ENCODE measurements at regions not wholly inside any gene's neighbourhood (a gene's known extent, or its start where the extent isn't known, plus 50 kb on each side); places are given as distances from the start of the nearest gene placed in this dataset.

- no TSS peak for BruUV-seq (replicated peaks)
- Histone ChIP-seq H3K4me3 (ENCODE audit: low read depth, low read length) (no peak overlapping the region), H3K4me1 (no peaks in the 10 kb centered on the region), H3K9me3 (no peaks in the 10 kb centered on the region), H3K36me3 (ENCODE audit: control insufficient read depth, insufficient read depth, low read length) (no peaks in the 10 kb centered on the region), H3K27me3 (replicated peaks; ENCODE audit: control insufficient read depth, insufficient read depth, low read length) (no peaks in the 10 kb centered on the region)
- peaks cover 9% of the 10 kb centered on the region for H3K27me3 Mint-ChIP-seq (ENCODE audit: insufficient read depth, unreplicated experiment)
- H3K9me3 Mint-ChIP-seq (ENCODE audit: unreplicated experiment): no peaks in the 10 kb centered on the region
- ChIA-PET CTCF (no interaction called here), POLR2A (no interaction called here)
- DNase-seq: no peak
- no peaks in the 10 kb centered on the region for H3K36me3 Mint-ChIP-seq (ENCODE audit: insufficient read depth, unreplicated experiment)
- intact Hi-C loops (cut with micrococcal nuclease; ENCODE audit: unreplicated experiment): no loop called here
- no peak overlapping the region for H3K4me3 Mint-ChIP-seq (ENCODE audit: unreplicated experiment)
- no peaks in the 10 kb centered on the region for H3K4me1 Mint-ChIP-seq (ENCODE audit: low read depth, unreplicated experiment)
- TF ChIP-seq CTCF (IDR thresholded peaks at IDR 0.05; ENCODE audit: insufficient read depth in 1 of 2, low read depth in 1 of 2, low read length in 1 of 2, severe bottlenecking in 1 of 2, unreplicated experiment in 1 of 2): no peak
- H3K27ac Mint-ChIP-seq (ENCODE audit: unreplicated experiment): no peak overlapping the region
These were observed 150.9 kb upstream of the FAM241A start for GRCh38 chr4:111994392-111994791.

GRCh38 chr4:111997785-111998184 lies 147.5 kb upstream of the FAM241A start:
- intact Hi-C loops (cut with micrococcal nuclease; ENCODE audit: unreplicated experiment): no loop called here
- H3K27ac Mint-ChIP-seq (ENCODE audit: unreplicated experiment): no peak overlapping the region
- H3K27me3 Mint-ChIP-seq (ENCODE audit: insufficient read depth, unreplicated experiment): peaks cover 6% of the 10 kb centered on the region
- no peaks in the 10 kb centered on the region for H3K27me3 ChIP-seq (replicated peaks; ENCODE audit: control insufficient read depth, insufficient read depth, low read length)
- H3K4me1 ChIP-seq: no peaks in the 10 kb centered on the region
- H3K36me3 Mint-ChIP-seq (ENCODE audit: insufficient read depth, unreplicated experiment): no peaks in the 10 kb centered on the region
- DNase-seq: no peak
- CTCF ChIA-PET: no interaction called here
- H3K9me3 ChIP-seq: no peaks in the 10 kb centered on the region
- H3K4me1 Mint-ChIP-seq (ENCODE audit: low read depth, unreplicated experiment): no peaks in the 10 kb centered on the region
- no peak for TF ChIP-seq CTCF (IDR thresholded peaks at IDR 0.05; ENCODE audit: insufficient read depth in 1 of 2, low read depth in 1 of 2, low read length in 1 of 2, severe bottlenecking in 1 of 2, unreplicated experiment in 1 of 2)
- H3K9me3 Mint-ChIP-seq (ENCODE audit: unreplicated experiment): no peaks in the 10 kb centered on the region
- no peaks in the 10 kb centered on the region for H3K36me3 ChIP-seq (ENCODE audit: control insufficient read depth, insufficient read depth, low read length)
- POLR2A ChIA-PET: no interaction called here
- no peak overlapping the region for H3K4me3 Mint-ChIP-seq (ENCODE audit: unreplicated experiment)
- no TSS peak for BruUV-seq (replicated peaks)
- H3K4me3 ChIP-seq (ENCODE audit: low read depth, low read length): no peak overlapping the region

- Mint-ChIP-seq H3K4me3 (ENCODE audit: unreplicated experiment) (no peak overlapping the region), H3K36me3 (ENCODE audit: insufficient read depth, unreplicated experiment) (no peaks in the 10 kb centered on the region), H3K27ac (ENCODE audit: unreplicated experiment) (no peak overlapping the region), H3K9me3 (ENCODE audit: unreplicated experiment) (no peaks in the 10 kb centered on the region), H3K4me1 (ENCODE audit: low read depth, unreplicated experiment) (no peaks in the 10 kb centered on the region), H3K27me3 (ENCODE audit: insufficient read depth, unreplicated experiment) (peaks cover 5% of the 10 kb centered on the region)
- intact Hi-C loops (cut with micrococcal nuclease; ENCODE audit: unreplicated experiment): no loop called here
- Histone ChIP-seq H3K4me1 (no peaks in the 10 kb centered on the region), H3K4me3 (ENCODE audit: low read depth, low read length) (no peak overlapping the region), H3K36me3 (ENCODE audit: control insufficient read depth, insufficient read depth, low read length) (no peaks in the 10 kb centered on the region), H3K27me3 (replicated peaks; ENCODE audit: control insufficient read depth, insufficient read depth, low read length) (no peaks in the 10 kb centered on the region), H3K9me3 (no peaks in the 10 kb centered on the region)
- CTCF ChIA-PET: no interaction called here
- POLR2A ChIA-PET: no interaction called here
- no peak for DNase-seq
- no TSS peak for BruUV-seq (replicated peaks)
- TF ChIP-seq CTCF (IDR thresholded peaks at IDR 0.05; ENCODE audit: insufficient read depth in 1 of 2, low read depth in 1 of 2, low read length in 1 of 2, severe bottlenecking in 1 of 2, unreplicated experiment in 1 of 2): no peak
These were observed 145.5 kb upstream of the FAM241A start for GRCh38 chr4:111999801-112000200.
